HepG2 (cell line): ENCODE measurements at regions not wholly inside any gene's neighbourhood (a gene's known extent, or its start where the extent isn't known, plus 50 kb on each side); places are given as distances from the start of the nearest gene placed in this dataset.

Experiments
- ETV5 ChIP-seq: IDR thresholded peaks from 2 replicates; pipeline ENCODE4 v1.6.1; 2018; ENCODE audit warnings: missing biosample characterization, missing genetic modification reagents, inconsistent platforms, borderline replicate concordance
- GABPA ChIP-seq, 2 experiments: IDR thresholded peaks; 2 replicates each; pipeline ENCODE4 v1.6.1; 2011 to 2016; ENCODE audit warnings: low read depth in 2 of 2, low read length in 1 of 2, missing biosample characterization in 1 of 2, missing genetic modification characterization in 1 of 2
- KDM5B ChIP-seq: sonication (generic); formaldehyde crosslinking; IDR thresholded peaks from 2 replicates; pipeline ENCODE4 v1.4.0; 2020; ENCODE audit warnings: missing genetic modification reagents, mild to moderate bottlenecking, borderline replicate concordance
- KLF13 ChIP-seq: sonication (generic); formaldehyde crosslinking; IDR thresholded peaks from 2 replicates; pipeline ENCODE4 v1.4.0; 2020; ENCODE audit warnings: mild to moderate bottlenecking, missing genetic modification reagents
- KMT2A ChIP-seq: sonication (generic); formaldehyde crosslinking; IDR thresholded peaks from 2 replicates; pipeline ENCODE4 v1.4.0; 2020; ENCODE audit warnings: missing genetic modification reagents
- MTA1 ChIP-seq: sonication (generic); formaldehyde crosslinking; IDR thresholded peaks from 2 replicates; pipeline ENCODE4 v1.4.0; 2020; ENCODE audit warnings: missing genetic modification reagents, mild to moderate bottlenecking, borderline replicate concordance
- NFE2L2 ChIP-seq: fragments of 150-350 bp; IDR thresholded peaks from 2 replicates; pipeline ENCODE4 v1.6.1; 2014; ENCODE audit warnings: low read length
- NR3C1 ChIP-seq: sonication (generic); formaldehyde crosslinking; IDR thresholded peaks from 2 replicates; pipeline ENCODE4 v1.4.0; 2020; ENCODE audit warnings: missing genetic modification reagents
- SMAD3 ChIP-seq: sonication (generic); formaldehyde crosslinking; IDR thresholded peaks from 2 replicates; pipeline ENCODE4 v1.4.0; 2020; ENCODE audit warnings: missing genetic modification reagents
- SNAPC2 ChIP-seq: sonication (generic); formaldehyde crosslinking; IDR thresholded peaks from 2 replicates; pipeline ENCODE4 v1.8.1; 2022; ENCODE audit warnings: mild to moderate bottlenecking, missing genetic modification reagents
- TARDBP ChIP-seq: sonication (generic); formaldehyde crosslinking; IDR thresholded peaks from 2 replicates; pipeline ENCODE4 v1.8.0; 2022; ENCODE audit warnings: mild to moderate bottlenecking, missing genetic modification reagents
- THRA ChIP-seq: sonication (generic); formaldehyde crosslinking; IDR thresholded peaks from 2 replicates; pipeline ENCODE4 v1.4.0; 2020; ENCODE audit warnings: missing genetic modification reagents, borderline replicate concordance
- THYN1 ChIP-seq: sonication (generic); formaldehyde crosslinking; IDR thresholded peaks from 2 replicates; pipeline ENCODE4 v1.8.1; 2023; ENCODE audit warnings: low read depth, mild to moderate bottlenecking, moderate library complexity, missing genetic modification reagents, borderline replicate concordance
- TOPORS ChIP-seq: sonication (generic); formaldehyde crosslinking; IDR thresholded peaks from 2 replicates; pipeline ENCODE4 v1.8.0; 2023; ENCODE audit warnings: mild to moderate bottlenecking, missing genetic modification reagents
- TRAFD1 ChIP-seq: sonication (generic); formaldehyde crosslinking; IDR thresholded peaks from 2 replicates; pipeline ENCODE4 v1.5.1; 2020; ENCODE audit warnings: missing genetic modification reagents, mild to moderate bottlenecking, borderline replicate concordance
- XRCC5 ChIP-seq: fragments of 200-400 bp; formaldehyde crosslinking; optimal IDR thresholded peaks from 2 replicates; pipeline ENCODE3; 2017; ENCODE audit warnings: mild to moderate bottlenecking, low read length
- ZBTB10 ChIP-seq: sonication (generic); formaldehyde crosslinking; IDR thresholded peaks from 2 replicates; pipeline ENCODE4 v1.4.0; 2020; ENCODE audit warnings: missing genetic modification reagents, borderline replicate concordance
- ZFY ChIP-seq: sonication (generic); formaldehyde crosslinking; IDR thresholded peaks from 2 replicates; pipeline ENCODE4 v1.4.0; 2020; ENCODE audit warnings: missing genetic modification reagents
- ZNF264 ChIP-seq: sonication (generic); formaldehyde crosslinking; IDR thresholded peaks from 2 replicates; pipeline ENCODE4 v1.4.0; 2020; ENCODE audit warnings: missing genetic modification reagents
- ZNF276 ChIP-seq: sonication (generic); formaldehyde crosslinking; IDR thresholded peaks from 2 replicates; pipeline ENCODE4 v1.4.0; 2020; ENCODE audit warnings: mild to moderate bottlenecking, low read depth, missing genetic modification reagents
- ZNF414 ChIP-seq: sonication (generic); formaldehyde crosslinking; IDR thresholded peaks from 2 replicates; pipeline ENCODE4 v1.5.0; 2020; ENCODE audit warnings: missing genetic modification reagents
- ZNF569 ChIP-seq: sonication (generic); formaldehyde crosslinking; IDR thresholded peaks from 2 replicates; pipeline ENCODE4 v1.5.0; 2020; ENCODE audit warnings: mild to moderate bottlenecking, missing genetic modification reagents, moderate library complexity, borderline replicate concordance

GRCh38 chr1:60732977-60733401, 349.4 kb upstream of the NFIA start (continued):
- TF ChIP-seq ETV5 (CRISPR knock-in tag) = 0 out of 2 replicates have a peak, but pooled peaks have one; percentile 11
- no peak for TF ChIP-seq KDM5B
- TF ChIP-seq SNAPC2 = no peak
- TF ChIP-seq KLF13 = no peak
- peak; percentile 79 for TF ChIP-seq XRCC5
- no peak for TF ChIP-seq TRAFD1 (CRISPR knock-in tag)
- no peak for TF ChIP-seq ZNF276 (CRISPR knock-in tag)
- peak; percentile 59; the same call in 1 of the 2 replicates for TF ChIP-seq TARDBP
- no peak for TF ChIP-seq GABPA (IDR thresholded peaks at IDR 0.05; ENCODE audit: low read depth, low read length)
- TF ChIP-seq GABPA (CRISPR knock-in tag; IDR thresholded peaks at IDR 0.05; ENCODE audit: low read depth) = no peak
- 0 out of 2 replicates have a peak, but pooled peaks have one; percentile 44 for TF ChIP-seq MTA1 (CRISPR knock-in tag)
- no peak for TF ChIP-seq ZBTB10
- 0 out of 2 replicates have a peak, but pooled peaks have one; percentile 11 for TF ChIP-seq TOPORS
- no peak for TF ChIP-seq KMT2A (CRISPR knock-in tag)
- TF ChIP-seq ZNF569 (CRISPR knock-in tag) = no peak
- no peak for TF ChIP-seq SMAD3 (CRISPR knock-in tag)
- no peak for TF ChIP-seq NR3C1 (CRISPR knock-in tag)
- TF ChIP-seq ZFY = peak; percentile 28; the same call in 1 of the 2 replicates
- TF ChIP-seq NFE2L2 = no peak
- TF ChIP-seq ZNF414 (CRISPR knock-in tag) = no peak
- no peak; the same call in 1 of the 2 replicates for TF ChIP-seq THRA (CRISPR knock-in tag)
- TF ChIP-seq ZNF264 (CRISPR knock-in tag) = no peak
- TF ChIP-seq THYN1 (CRISPR knock-in tag) = no peak
